ENCODE measurements at regions not wholly inside any gene's neighbourhood (a gene's known extent, or its start where the extent isn't known, plus 50 kb on each side); places are given as distances from the start of the nearest gene placed in this dataset.
"Not testable (repeated sequence)": the region's sequence is repeated elsewhere in the genome, so short reads cannot be mapped to it uniquely, and the experiment has no call there.

GRCh38 chr13:87497426-87497825, 173.7 kb upstream of the SLITRK5 start:
- Histone ChIP-seq H3K4me3 (no peak overlapping the region), H3K36me3 (replicated peaks) (no peaks in the 10 kb centered on the region), H3K9me3 (no peaks in the 10 kb centered on the region), H3K27me3 (ENCODE audit: low read depth) (no peaks in the 10 kb centered on the region), H3K4me1 (no peaks in the 10 kb centered on the region)
- no peak for DNase-seq (ENCODE audit: low spot score in 2 of 2)
- in situ Hi-C loops (cut with MboI; ENCODE audit: low sequenced_read_pairs) = no loop called here

GRCh38 chr13:87498681-87499080, 172.5 kb upstream of the SLITRK5 start:
- H3K36me3 ChIP-seq (replicated peaks) = no peaks in the 10 kb centered on the region
- no peaks in the 10 kb centered on the region for H3K4me1 ChIP-seq
- H3K4me3 ChIP-seq = no peak overlapping the region
- H3K27me3 ChIP-seq (ENCODE audit: low read depth) = no peaks in the 10 kb centered on the region
- in situ Hi-C loops (cut with MboI; ENCODE audit: low sequenced_read_pairs) = no loop called here
- H3K9me3 ChIP-seq = no peaks in the 10 kb centered on the region
- DNase-seq (ENCODE audit: low spot score in 2 of 2) = no peak

- Histone ChIP-seq H3K4me1 (no peaks in the 10 kb centered on the region), H3K4me3 (no peak overlapping the region), H3K36me3 (replicated peaks) (no peaks in the 10 kb centered on the region), H3K27me3 (ENCODE audit: low read depth) (no peaks in the 10 kb centered on the region), H3K9me3 (no peaks in the 10 kb centered on the region)
- DNase-seq (ENCODE audit: low spot score in 2 of 2) = no peak
- in situ Hi-C loops (cut with MboI; ENCODE audit: low sequenced_read_pairs) = no loop called here
Measured at GRCh38 chr13:87524775-87525174, 146.4 kb upstream of the SLITRK5 start.

DNA sequence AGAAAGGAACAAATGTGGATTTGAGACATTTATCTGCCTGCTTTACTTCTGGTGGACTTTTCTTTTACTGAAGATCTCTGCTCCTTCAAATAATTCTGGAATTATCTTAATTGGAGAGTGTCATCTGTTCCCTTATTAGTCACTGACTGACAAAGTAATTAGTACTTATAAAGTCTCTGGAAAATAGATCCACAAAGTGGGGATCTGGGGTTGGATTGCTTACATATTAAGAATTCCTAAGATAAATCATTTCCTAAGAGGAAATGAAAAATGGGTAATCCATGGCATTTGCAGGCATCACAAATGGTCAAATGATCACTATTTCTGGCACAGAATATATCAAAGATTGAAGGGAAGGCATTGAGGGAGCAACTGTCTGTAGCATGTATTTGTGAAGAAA, 137.4 kb upstream of the SLITRK5 start:
- H3K4me3 ChIP-seq = no peak overlapping the region
- in situ Hi-C loops (cut with MboI; ENCODE audit: low sequenced_read_pairs) = no loop called here
- DNase-seq (ENCODE audit: low spot score in 2 of 2) = no peak
- no peaks in the 10 kb centered on the region for H3K27me3 ChIP-seq (ENCODE audit: low read depth)
- no peaks in the 10 kb centered on the region for H3K36me3 ChIP-seq (replicated peaks)
- no peaks in the 10 kb centered on the region for H3K9me3 ChIP-seq
- no peaks in the 10 kb centered on the region for H3K4me1 ChIP-seq

- in situ Hi-C loops (cut with MboI; ENCODE audit: low sequenced_read_pairs) = no loop called here
- Histone ChIP-seq H3K4me1 (no peaks in the 10 kb centered on the region), H3K4me3 (no peak overlapping the region), H3K36me3 (replicated peaks) (no peaks in the 10 kb centered on the region), H3K27me3 (ENCODE audit: low read depth) (no peaks in the 10 kb centered on the region), H3K9me3 (no peaks in the 10 kb centered on the region)
- no peak for DNase-seq (ENCODE audit: low spot score in 2 of 2)
Measured at GRCh38 chr13:87535911-87536310, 135.3 kb upstream of the SLITRK5 start.

- no peaks in the 10 kb centered on the region for H3K27me3 ChIP-seq (ENCODE audit: low read depth)
- H3K4me3 ChIP-seq = no peak overlapping the region
- H3K36me3 ChIP-seq (replicated peaks) = no peaks in the 10 kb centered on the region
- in situ Hi-C loops (cut with MboI; ENCODE audit: low sequenced_read_pairs) = no loop called here
- DNase-seq (ENCODE audit: low spot score in 2 of 2) = no peak
- H3K9me3 ChIP-seq = no peaks in the 10 kb centered on the region
- no peaks in the 10 kb centered on the region for H3K4me1 ChIP-seq
Measured at GRCh38 chr13:87536499-87536898, 134.7 kb upstream of the SLITRK5 start.

DNA sequence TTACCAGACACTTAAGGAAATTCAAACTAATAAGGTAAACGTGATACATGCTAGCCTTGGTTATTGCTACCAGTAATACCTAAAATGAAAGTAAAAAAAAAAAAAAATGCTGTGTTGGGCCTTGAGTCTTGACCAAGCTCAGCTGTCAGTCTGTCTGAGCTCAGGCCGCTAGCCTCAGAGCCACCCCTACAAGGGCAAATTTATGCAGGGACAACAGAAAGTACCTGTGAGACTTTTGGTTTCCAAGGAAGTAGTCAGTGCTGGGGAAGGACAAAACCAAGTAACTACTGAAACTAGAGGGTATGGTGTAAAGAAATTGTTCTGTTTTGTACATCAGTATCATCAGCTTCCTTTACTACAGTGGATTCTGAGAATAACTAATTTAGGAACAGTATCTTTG, 134.3 kb upstream of the SLITRK5 start:
- Histone ChIP-seq H3K36me3 (replicated peaks) (no peaks in the 10 kb centered on the region), H3K27me3 (ENCODE audit: low read depth) (no peaks in the 10 kb centered on the region), H3K9me3 (no peaks in the 10 kb centered on the region), H3K4me3 (no peak overlapping the region), H3K4me1 (no peaks in the 10 kb centered on the region)
- in situ Hi-C loops (cut with MboI; ENCODE audit: low sequenced_read_pairs) = no loop called here
- DNase-seq (ENCODE audit: low spot score in 2 of 2) = no peak

DNA sequence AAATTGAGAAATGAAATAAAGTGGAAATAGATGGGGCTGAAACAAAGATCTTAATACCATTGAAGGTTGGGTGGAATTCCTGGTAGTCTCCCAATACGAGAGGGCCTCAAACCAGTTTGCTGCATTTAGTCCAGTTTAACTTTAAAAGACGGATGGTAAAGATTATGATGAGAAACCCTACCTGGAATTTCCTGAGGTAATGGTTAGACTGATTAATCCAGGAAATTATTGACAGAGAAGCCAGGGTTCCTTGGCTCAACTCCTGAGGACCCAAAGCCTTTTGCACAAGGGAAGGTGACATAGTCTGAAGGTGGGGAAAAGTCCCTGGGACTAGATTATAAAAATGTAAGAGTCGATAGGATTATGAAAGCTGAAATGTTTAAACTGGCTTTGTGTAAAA, 133.2 kb upstream of the SLITRK5 start:
- Histone ChIP-seq H3K36me3 (replicated peaks) (no peaks in the 10 kb centered on the region), H3K4me3 (no peak overlapping the region), H3K9me3 (no peaks in the 10 kb centered on the region), H3K4me1 (no peaks in the 10 kb centered on the region), H3K27me3 (ENCODE audit: low read depth) (no peaks in the 10 kb centered on the region)
- in situ Hi-C loops (cut with MboI; ENCODE audit: low sequenced_read_pairs) = no loop called here
- DNase-seq (ENCODE audit: low spot score in 2 of 2) = no peak

- no peak for DNase-seq (ENCODE audit: low spot score in 2 of 2)
- H3K36me3 ChIP-seq (replicated peaks) = no peaks in the 10 kb centered on the region
- no peak overlapping the region for H3K4me3 ChIP-seq
- no peaks in the 10 kb centered on the region for H3K4me1 ChIP-seq
- H3K9me3 ChIP-seq = no peaks in the 10 kb centered on the region
- H3K27me3 ChIP-seq (ENCODE audit: low read depth) = no peaks in the 10 kb centered on the region
- in situ Hi-C loops (cut with MboI; ENCODE audit: low sequenced_read_pairs) = no loop called here
Measured at GRCh38 chr13:87538366-87539052, 132.7 kb upstream of the SLITRK5 start.

- Histone ChIP-seq H3K4me1 (no peaks in the 10 kb centered on the region), H3K9me3 (no peaks in the 10 kb centered on the region), H3K27me3 (ENCODE audit: low read depth) (no peaks in the 10 kb centered on the region), H3K4me3 (no peak overlapping the region), H3K36me3 (replicated peaks) (no peaks in the 10 kb centered on the region)
- no peak for DNase-seq (ENCODE audit: low spot score in 2 of 2)
- in situ Hi-C loops (cut with MboI; ENCODE audit: low sequenced_read_pairs) = no loop called here
Measured at GRCh38 chr13:87553142-87553541, 118.0 kb upstream of the SLITRK5 start.

- in situ Hi-C loops (cut with MboI; ENCODE audit: low sequenced_read_pairs) = no loop called here
- Histone ChIP-seq H3K36me3 (replicated peaks) (no peaks in the 10 kb centered on the region), H3K4me1 (no peaks in the 10 kb centered on the region), H3K4me3 (no peak overlapping the region), H3K9me3 (no peaks in the 10 kb centered on the region), H3K27me3 (ENCODE audit: low read depth) (no peaks in the 10 kb centered on the region)
- no peak for DNase-seq (ENCODE audit: low spot score in 2 of 2)
Measured at GRCh38 chr13:87554045-87554444, 117.1 kb upstream of the SLITRK5 start.

GRCh38 chr13:87557788-87558187, 113.4 kb upstream of the SLITRK5 start:
- in situ Hi-C loops (cut with MboI; ENCODE audit: low sequenced_read_pairs) = no loop called here
- Histone ChIP-seq H3K9me3 (no peaks in the 10 kb centered on the region), H3K36me3 (replicated peaks) (no peaks in the 10 kb centered on the region), H3K4me1 (no peaks in the 10 kb centered on the region), H3K4me3 (no peak overlapping the region), H3K27me3 (ENCODE audit: low read depth) (no peaks in the 10 kb centered on the region)
- no peak for DNase-seq (ENCODE audit: low spot score in 2 of 2)

GRCh38 chr13:87561580-87561979, 109.6 kb upstream of the SLITRK5 start:
- H3K4me3 ChIP-seq; H3K36me3 ChIP-seq (replicated peaks); H3K9me3 ChIP-seq; DNase-seq (ENCODE audit: low spot score in 2 of 2); H3K27me3 ChIP-seq (ENCODE audit: low read depth); H3K4me1 ChIP-seq; in situ Hi-C loops (cut with MboI; ENCODE audit: low sequenced_read_pairs): not testable (repeated sequence)

DNA sequence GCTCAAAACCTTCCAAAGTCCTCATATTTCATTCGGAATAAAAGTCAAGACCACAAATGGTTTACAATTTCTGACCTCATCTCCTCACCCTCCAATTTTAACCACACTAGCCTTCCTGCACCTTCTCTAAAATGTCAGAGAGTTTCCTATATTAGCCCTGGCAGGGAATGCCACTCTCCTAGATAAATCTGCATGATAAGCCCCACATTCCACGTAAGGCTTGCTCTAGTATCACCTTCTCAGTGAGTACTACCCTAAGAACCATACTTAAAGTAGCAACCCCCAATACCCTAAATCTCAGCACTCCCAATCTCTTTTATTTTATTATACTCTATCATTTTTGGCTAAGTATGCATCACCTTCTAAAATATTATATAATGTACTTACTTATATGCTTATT, 100.5 kb upstream of the SLITRK5 start:
- Histone ChIP-seq H3K4me1 (no peaks in the 10 kb centered on the region), H3K27me3 (ENCODE audit: low read depth) (no peaks in the 10 kb centered on the region), H3K9me3 (no peaks in the 10 kb centered on the region), H3K4me3 (no peak overlapping the region), H3K36me3 (replicated peaks) (no peaks in the 10 kb centered on the region)
- DNase-seq (ENCODE audit: low spot score in 2 of 2) = no peak
- in situ Hi-C loops (cut with MboI; ENCODE audit: low sequenced_read_pairs) = no loop called here

DNA sequence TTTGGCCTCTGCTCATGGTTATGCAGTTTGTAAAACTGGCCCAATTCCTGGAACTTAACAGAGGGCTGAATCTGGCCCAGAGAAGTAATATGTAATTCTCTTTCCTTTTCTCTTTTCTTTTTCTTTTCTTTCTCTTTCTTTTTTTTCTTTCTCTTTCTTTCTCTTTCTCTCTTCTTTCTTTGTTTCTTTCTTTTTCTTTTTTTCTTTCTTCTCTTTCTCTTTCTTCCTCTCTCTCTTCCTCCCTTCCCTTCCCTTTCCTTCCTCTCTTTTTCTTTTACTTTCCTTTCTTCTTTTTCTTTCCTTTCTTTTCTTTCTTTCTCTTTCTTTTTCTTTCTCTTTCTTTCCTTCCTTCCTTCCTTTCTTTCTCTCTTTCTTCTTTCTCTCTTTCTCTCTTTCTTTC, 88.8 kb upstream of the SLITRK5 start:
- no peak for DNase-seq (ENCODE audit: low spot score in 2 of 2)
- Histone ChIP-seq H3K36me3 (replicated peaks) (no peaks in the 10 kb centered on the region), H3K4me3 (no peak overlapping the region), H3K27me3 (ENCODE audit: low read depth) (no peaks in the 10 kb centered on the region), H3K4me1 (no peaks in the 10 kb centered on the region), H3K9me3 (no peaks in the 10 kb centered on the region)
- in situ Hi-C loops (cut with MboI; ENCODE audit: low sequenced_read_pairs) = no loop called here

Data from HAP-1 (cell line).